CD8-positive, alpha-beta memory T cell (primary cell): ENCODE measurements at regions not wholly inside any gene's neighbourhood (a gene's known extent, or its start where the extent isn't known, plus 50 kb on each side); places are given as distances from the start of the nearest gene placed in this dataset.

ENCODE experiments used
- CTCF ChIA-PET: fragments of 350-600 bp; sonication (Branson Sonifier 250); formaldehyde crosslinking; loops from one replicate; lab custom pipeline; 2021; ENCODE audit warnings: antibody characterized with exemption; lab: Charles Lee
- POLR2A ChIA-PET: fragments of 350-600 bp; sonication (Branson Sonifier 250); formaldehyde crosslinking; loops from one replicate; lab custom pipeline; 2021; ENCODE audit warnings: antibody characterized with exemption; lab: Charles Lee
- DNase-seq, 5 donors: peaks; one replicate each; pipeline versions ENCODE4 v3.0.0 to v3.0.0-alpha.2; 2020 to 2022; ENCODE audit warnings: mixed read lengths in 1 of 5
- H3K27ac ChIP-seq: one replicate; pipeline ENCODE4 v1.7.0; 2013; ENCODE audit warnings: low read depth, mild to moderate bottlenecking, low read length, moderate library complexity
- H3K27me3 ChIP-seq: 2 replicates; pipeline ENCODE4 v1.7.0; 2013; ENCODE audit warnings: low read length, mild to moderate bottlenecking; ENCODE audit not compliant: insufficient read depth, poor library complexity, severe bottlenecking
- H3K36me3 ChIP-seq: 2 replicates; pipeline ENCODE4 v1.7.0; 2013; ENCODE audit warnings: mild to moderate bottlenecking, low read length, moderate library complexity; ENCODE audit not compliant: insufficient read depth
- H3K4me1 ChIP-seq: 2 replicates; pipeline ENCODE4 v1.7.0; 2013; ENCODE audit warnings: mild to moderate bottlenecking, low read length, moderate library complexity; ENCODE audit not compliant: insufficient read depth
- H3K4me3 ChIP-seq: 2 replicates; pipeline ENCODE4 v1.7.0; 2013; ENCODE audit warnings: mild to moderate bottlenecking, low read length
- H3K9me3 ChIP-seq: 2 replicates; pipeline ENCODE4 v1.7.0; 2013; ENCODE audit warnings: mild to moderate bottlenecking, low read length
- H3K27ac Mint-ChIP-seq, 8 donors: one replicate each; pipeline ENCODE4 v1.8.0; 2020 to 2021; ENCODE audit warnings: mixed read lengths in 8 of 8, mild to moderate bottlenecking in 6 of 8, inconsistent platforms in 3 of 8, moderate library complexity in 3 of 8
- H3K27me3 Mint-ChIP-seq, 2 donors: one replicate each; pipeline ENCODE4 v1.8.0; 2020 to 2021; ENCODE audit warnings: mixed read lengths in 2 of 2, mild to moderate bottlenecking in 1 of 2, moderate library complexity in 1 of 2
- H3K36me3 Mint-ChIP-seq, 3 donors: one replicate each; pipeline ENCODE4 v1.8.0; 2020 to 2021; ENCODE audit warnings: mixed read lengths in 3 of 3, inconsistent platforms in 1 of 3, mild to moderate bottlenecking in 1 of 3
- H3K4me1 Mint-ChIP-seq, 3 donors: one replicate each; pipeline ENCODE4 v1.8.0; 2020 to 2021; ENCODE audit warnings: mixed read lengths in 3 of 3, inconsistent platforms in 1 of 3, mild to moderate bottlenecking in 1 of 3
- H3K4me3 Mint-ChIP-seq, 7 donors: one replicate each; pipeline ENCODE4 v1.8.0; 2020 to 2021; ENCODE audit warnings: mixed read lengths in 7 of 7, mild to moderate bottlenecking in 6 of 7, moderate library complexity in 4 of 7, inconsistent platforms in 2 of 7
- H3K9me3 Mint-ChIP-seq, 5 donors: one replicate each; pipeline ENCODE4 v1.8.0; 2020 to 2022; ENCODE audit warnings: mixed read lengths in 5 of 5, mild to moderate bottlenecking in 3 of 5, moderate library complexity in 2 of 5, inconsistent platforms in 1 of 5

DNA sequence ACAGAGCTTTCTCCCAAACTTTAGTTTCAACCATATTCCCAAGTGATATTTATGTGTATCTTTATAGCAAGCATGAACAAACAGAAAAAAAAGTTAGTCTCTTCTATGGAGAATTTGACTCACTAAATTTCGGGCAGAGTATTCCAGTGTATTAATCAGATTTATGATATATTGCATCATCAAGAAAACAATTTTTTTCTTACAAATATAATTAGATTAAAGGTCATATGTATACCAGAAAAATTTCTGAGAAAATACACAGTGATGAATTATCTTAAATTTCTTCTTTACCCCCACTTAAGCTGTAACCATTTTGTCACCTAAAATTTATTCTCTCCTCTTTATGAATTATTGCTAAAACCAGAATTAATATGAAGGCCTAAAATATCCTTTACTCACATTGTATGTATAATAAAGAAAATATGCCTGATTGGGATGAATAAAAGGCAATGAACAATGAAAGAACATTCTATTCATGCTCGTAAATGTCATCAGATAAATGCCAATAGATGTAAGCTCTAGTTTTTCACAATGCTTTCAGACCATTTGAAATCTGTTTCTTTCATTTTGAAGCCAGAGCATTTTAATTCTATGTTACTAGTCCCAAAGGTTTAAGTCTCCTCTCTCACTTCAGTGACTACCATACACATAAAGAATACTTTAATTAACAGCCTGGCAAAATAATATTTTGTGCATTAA, 192.1 kb downstream of the HGF start:
- no peak overlapping the region for H3K4me3 Mint-ChIP-seq
- no peaks in the 10 kb centered on the region for H3K36me3 Mint-ChIP-seq
- H3K9me3 ChIP-seq = no peaks in the 10 kb centered on the region
- H3K27ac ChIP-seq = no peak overlapping the region
- no peaks in the 10 kb centered on the region for H3K27me3 Mint-ChIP-seq
- no peaks in the 10 kb centered on the region for H3K27me3 ChIP-seq
- no peaks in the 10 kb centered on the region for H3K4me1 ChIP-seq
- ChIA-PET POLR2A (no interaction called here), CTCF (no interaction called here)
- H3K27ac Mint-ChIP-seq = no peak overlapping the region
- H3K4me1 Mint-ChIP-seq = no peaks in the 10 kb centered on the region
- H3K4me3 ChIP-seq = no peak overlapping the region
- peaks cover 3 to 27% (median 7%) of the 10 kb centered on the region in 5 donors for H3K9me3 Mint-ChIP-seq
- DNase-seq = no peak
- H3K36me3 ChIP-seq = no peaks in the 10 kb centered on the region

DNA sequence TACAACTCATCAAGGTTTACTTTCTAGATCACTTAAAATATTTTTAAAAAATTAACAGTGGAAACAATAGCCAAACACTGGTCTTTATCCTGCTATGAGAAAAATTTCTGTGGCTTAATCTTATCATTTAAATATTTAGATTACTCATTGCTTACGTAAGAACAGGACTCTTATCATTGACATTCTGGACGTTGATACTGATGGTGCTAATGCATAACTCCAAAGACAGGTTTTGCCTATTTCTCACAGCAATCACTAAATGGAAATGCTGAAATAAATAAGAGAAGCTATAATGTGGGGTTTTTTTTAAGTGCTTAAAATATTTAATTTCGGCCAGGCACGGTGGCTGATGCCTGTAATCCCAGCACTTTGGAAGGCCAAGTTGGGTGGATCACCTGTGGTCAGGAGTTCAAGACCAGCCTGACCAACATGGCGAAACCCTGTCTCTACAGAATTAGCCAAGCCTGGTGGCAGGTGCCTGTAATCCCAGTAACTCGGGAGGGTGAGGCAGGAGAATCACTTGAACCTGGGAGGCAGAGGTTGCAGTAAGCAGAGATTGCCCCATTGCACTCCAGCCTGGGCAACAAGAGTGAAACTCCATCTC, 195.0 kb downstream of the HGF start:
- H3K9me3 ChIP-seq = no peaks in the 10 kb centered on the region
- H3K27me3 ChIP-seq = no peaks in the 10 kb centered on the region
- Mint-ChIP-seq H3K36me3 (no peaks in the 10 kb centered on the region), H3K27me3 (no peaks in the 10 kb centered on the region), H3K4me3 (no peak overlapping the region), H3K27ac (no peak overlapping the region), H3K9me3 (peaks cover 0 to 33% (median 3%) of the 10 kb centered on the region in 5 donors), H3K4me1 (no peaks in the 10 kb centered on the region)
- no peaks in the 10 kb centered on the region for H3K36me3 ChIP-seq
- no peak overlapping the region for H3K4me3 ChIP-seq
- no peak for DNase-seq
- H3K27ac ChIP-seq = no peak overlapping the region
- ChIA-PET CTCF (no interaction called here), POLR2A (no interaction called here)
- H3K4me1 ChIP-seq = no peaks in the 10 kb centered on the region

DNA sequence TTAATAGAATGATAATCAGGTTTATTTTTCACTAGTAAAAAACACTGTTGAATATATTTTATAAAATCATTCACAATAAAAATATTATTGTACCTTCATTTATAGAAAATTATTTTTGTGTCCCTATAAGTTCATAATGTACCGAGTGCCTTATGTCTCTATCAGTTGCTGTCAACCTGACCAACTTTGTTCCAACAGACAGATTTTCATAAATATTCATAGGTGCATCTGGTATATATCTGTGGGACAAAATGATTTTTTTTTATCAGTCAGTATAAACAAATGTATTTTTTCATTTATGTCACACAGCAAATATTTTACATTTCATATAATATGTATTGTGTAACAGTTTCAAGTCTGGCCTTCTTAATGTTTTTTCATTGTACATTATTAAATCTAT, 195.9 kb downstream of the HGF start:
- H3K4me1 Mint-ChIP-seq = no peaks in the 10 kb centered on the region
- H3K4me3 Mint-ChIP-seq = no peak overlapping the region
- no peaks in the 10 kb centered on the region for H3K36me3 Mint-ChIP-seq
- no peaks in the 10 kb centered on the region for H3K27me3 Mint-ChIP-seq
- H3K27me3 ChIP-seq = no peaks in the 10 kb centered on the region
- no peak overlapping the region for H3K4me3 ChIP-seq
- ChIA-PET CTCF (no interaction called here), POLR2A (no interaction called here)
- H3K27ac ChIP-seq = no peak overlapping the region
- no peaks in the 10 kb centered on the region for H3K9me3 ChIP-seq
- DNase-seq = no peak
- no peak overlapping the region for H3K27ac Mint-ChIP-seq
- H3K9me3 Mint-ChIP-seq = peaks cover 0 to 27% (median 3%) of the 10 kb centered on the region in 5 donors
- H3K36me3 ChIP-seq = no peaks in the 10 kb centered on the region
- no peaks in the 10 kb centered on the region for H3K4me1 ChIP-seq

DNA sequence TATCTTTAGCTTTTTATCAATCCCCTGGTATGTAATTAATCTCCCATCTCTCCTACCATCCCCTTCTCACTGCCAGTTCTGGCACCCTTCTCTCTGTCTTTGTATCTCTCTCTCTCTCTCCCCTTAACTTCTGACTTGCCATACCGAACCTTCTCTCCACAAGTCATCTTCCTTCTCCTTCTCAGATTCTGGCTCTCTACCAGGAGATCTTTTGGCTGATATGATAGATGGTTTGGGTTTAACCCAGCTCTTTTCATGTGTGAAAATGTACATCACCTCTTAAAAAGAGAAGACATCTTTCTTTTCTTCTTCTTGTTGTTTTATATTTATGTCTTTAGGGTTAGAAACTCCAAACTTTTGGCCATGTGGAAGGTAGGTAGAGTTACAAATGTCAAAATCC, 196.7 kb downstream of the HGF start:
- Histone ChIP-seq H3K9me3 (no peaks in the 10 kb centered on the region), H3K4me1 (no peaks in the 10 kb centered on the region), H3K4me3 (no peak overlapping the region), H3K27me3 (no peaks in the 10 kb centered on the region), H3K36me3 (no peaks in the 10 kb centered on the region), H3K27ac (no peak overlapping the region)
- H3K4me1 Mint-ChIP-seq = no peaks in the 10 kb centered on the region
- no peak for DNase-seq
- no peak overlapping the region for H3K4me3 Mint-ChIP-seq
- H3K9me3 Mint-ChIP-seq = peaks cover 0 to 19% (median 3%) of the 10 kb centered on the region in 5 donors
- ChIA-PET CTCF (no interaction called here), POLR2A (no interaction called here)
- no peaks in the 10 kb centered on the region for H3K27me3 Mint-ChIP-seq
- no peaks in the 10 kb centered on the region for H3K36me3 Mint-ChIP-seq
- H3K27ac Mint-ChIP-seq = no peak overlapping the region

DNA sequence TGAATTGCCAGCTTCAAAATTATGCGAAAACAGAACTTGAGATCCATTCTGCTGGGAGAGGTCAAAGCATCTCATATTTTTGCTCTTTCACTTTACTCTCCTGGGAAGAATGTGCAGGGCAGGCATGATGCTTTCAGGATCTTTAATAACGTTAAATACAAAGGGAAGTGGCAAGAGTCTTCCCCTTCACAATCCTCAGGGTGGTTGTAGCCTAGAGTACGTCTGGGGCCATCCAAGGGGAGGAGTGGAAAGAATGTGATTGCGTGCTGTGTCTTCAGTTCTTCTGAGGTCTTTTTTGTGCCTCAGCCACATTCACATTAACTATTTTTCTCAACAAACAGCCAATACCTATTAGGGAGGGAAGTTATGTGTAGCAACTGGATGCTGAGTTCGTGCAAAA, 207.3 kb downstream of the HGF start:
- no peaks in the 10 kb centered on the region for H3K9me3 ChIP-seq
- Mint-ChIP-seq H3K4me3 (no peak overlapping the region), H3K4me1 (no peaks in the 10 kb centered on the region), H3K27ac (no peak overlapping the region), H3K36me3 (no peaks in the 10 kb centered on the region), H3K27me3 (no peaks in the 10 kb centered on the region), H3K9me3 (peaks cover 0 to 19% (median 4%) of the 10 kb centered on the region in 5 donors)
- H3K27ac ChIP-seq = no peak overlapping the region
- H3K36me3 ChIP-seq = no peaks in the 10 kb centered on the region
- no peak overlapping the region for H3K4me3 ChIP-seq
- H3K4me1 ChIP-seq = no peaks in the 10 kb centered on the region
- ChIA-PET POLR2A (no interaction called here), CTCF (no interaction called here)
- DNase-seq = no peak
- H3K27me3 ChIP-seq = no peaks in the 10 kb centered on the region

- Mint-ChIP-seq H3K4me1 (no peaks in the 10 kb centered on the region), H3K36me3 (no peaks in the 10 kb centered on the region), H3K4me3 (no peak overlapping the region), H3K27me3 (no peaks in the 10 kb centered on the region), H3K9me3 (peaks cover 0 to 24% (median 7%) of the 10 kb centered on the region in 5 donors), H3K27ac (no peak overlapping the region)
- Histone ChIP-seq H3K4me1 (no peaks in the 10 kb centered on the region), H3K4me3 (no peak overlapping the region), H3K27me3 (no peaks in the 10 kb centered on the region), H3K9me3 (no peaks in the 10 kb centered on the region), H3K36me3 (no peaks in the 10 kb centered on the region), H3K27ac (no peak overlapping the region)
- no peak for DNase-seq
- CTCF ChIA-PET = no interaction called here
- POLR2A ChIA-PET = no interaction called here
Measured at GRCh38 chr7:81560708-81561107, 209.1 kb downstream of the HGF start.

DNA sequence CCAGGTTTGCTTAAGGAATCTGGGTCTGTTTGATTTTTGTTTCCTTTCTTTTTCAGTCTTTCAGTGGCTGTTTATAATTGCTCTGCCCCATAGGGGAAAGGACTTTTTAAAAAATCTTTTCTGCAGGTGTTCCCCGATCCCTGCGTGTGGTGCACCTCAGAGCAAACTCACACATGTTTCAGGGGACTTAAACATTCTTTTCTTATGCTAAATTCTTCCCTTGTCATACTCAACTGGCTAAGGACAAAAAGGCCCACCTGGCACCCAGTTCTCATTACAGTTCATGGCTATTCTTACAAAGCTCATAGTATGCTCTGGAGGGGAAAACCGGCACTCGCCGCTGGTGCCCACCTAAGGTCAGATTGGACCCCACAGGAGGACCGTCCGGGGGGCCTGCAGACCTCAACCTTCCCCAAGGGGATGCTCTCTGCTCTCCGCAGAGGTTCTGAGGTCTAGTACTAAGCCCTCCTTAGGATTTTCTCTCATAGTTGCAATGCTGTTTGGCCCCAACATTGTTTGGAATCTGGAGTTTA, 220.3 kb downstream of the HGF start:
- Mint-ChIP-seq H3K27me3 (no peaks in the 10 kb centered on the region), H3K27ac (no peak overlapping the region), H3K9me3 (peaks cover 4 to 21% (median 9%) of the 10 kb centered on the region in 5 donors), H3K36me3 (no peaks in the 10 kb centered on the region), H3K4me3 (no peak overlapping the region), H3K4me1 (no peaks in the 10 kb centered on the region)
- no peak overlapping the region for H3K4me3 ChIP-seq
- H3K9me3 ChIP-seq = no peaks in the 10 kb centered on the region
- no peaks in the 10 kb centered on the region for H3K36me3 ChIP-seq
- H3K27me3 ChIP-seq = no peaks in the 10 kb centered on the region
- no peaks in the 10 kb centered on the region for H3K4me1 ChIP-seq
- POLR2A ChIA-PET = no interaction called here
- no peak overlapping the region for H3K27ac ChIP-seq
- CTCF ChIA-PET = no interaction called here
- DNase-seq = no peak

DNA sequence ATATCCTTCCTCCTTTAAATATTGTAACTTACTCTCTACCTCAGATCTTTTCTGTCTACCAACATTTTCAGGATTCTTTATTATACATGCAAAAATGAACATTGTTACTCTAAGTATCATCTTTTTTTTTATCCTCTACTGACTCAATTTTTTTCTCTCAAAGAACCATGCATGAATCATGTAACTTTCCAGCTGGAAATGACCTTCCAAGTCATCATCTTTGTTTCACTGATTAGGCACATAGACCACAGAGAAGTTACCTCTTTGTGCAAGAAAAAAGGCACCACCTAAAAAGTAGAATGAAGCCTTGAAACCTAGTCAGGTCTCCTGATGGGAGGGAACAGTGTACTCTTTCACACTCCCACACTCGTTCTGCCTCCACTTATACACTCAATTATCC, 234.9 kb downstream of the HGF start:
- POLR2A ChIA-PET = no interaction called here

More for the DNA sequence above, 234.9 kb downstream of the HGF start:
- H3K27ac Mint-ChIP-seq = no peak overlapping the region
- CTCF ChIA-PET = no interaction called here
- Histone ChIP-seq H3K36me3 (no peaks in the 10 kb centered on the region), H3K9me3 (no peaks in the 10 kb centered on the region), H3K27me3 (no peaks in the 10 kb centered on the region), H3K27ac (no peak overlapping the region), H3K4me3 (no peak overlapping the region), H3K4me1 (no peaks in the 10 kb centered on the region)
- no peaks in the 10 kb centered on the region for H3K27me3 Mint-ChIP-seq
- H3K36me3 Mint-ChIP-seq = peaks cover 0 to 2% (median 0%) of the 10 kb centered on the region in 3 donors
- H3K4me3 Mint-ChIP-seq = no peak overlapping the region
- no peak for DNase-seq
- H3K9me3 Mint-ChIP-seq = peaks cover 0 to 15% (median 7%) of the 10 kb centered on the region in 5 donors
- H3K4me1 Mint-ChIP-seq = no peaks in the 10 kb centered on the region
